TTC549 (cell line): ENCODE measurements at regions not wholly inside any gene's neighbourhood (a gene's known extent, or its start where the extent isn't known, plus 50 kb on each side); places are given as distances from the start of the nearest gene placed in this dataset.
"Not testable (repeated sequence)": the region's sequence is repeated elsewhere in the genome, so short reads cannot be mapped to it uniquely, and the experiment has no call there.

Experiments
- FAIRE-seq: peaks from 2 replicates; lab custom pipeline; 2012; peaks lifted over from hg19 to GRCh38; lab: Jason Lieb, UNC

DNA sequence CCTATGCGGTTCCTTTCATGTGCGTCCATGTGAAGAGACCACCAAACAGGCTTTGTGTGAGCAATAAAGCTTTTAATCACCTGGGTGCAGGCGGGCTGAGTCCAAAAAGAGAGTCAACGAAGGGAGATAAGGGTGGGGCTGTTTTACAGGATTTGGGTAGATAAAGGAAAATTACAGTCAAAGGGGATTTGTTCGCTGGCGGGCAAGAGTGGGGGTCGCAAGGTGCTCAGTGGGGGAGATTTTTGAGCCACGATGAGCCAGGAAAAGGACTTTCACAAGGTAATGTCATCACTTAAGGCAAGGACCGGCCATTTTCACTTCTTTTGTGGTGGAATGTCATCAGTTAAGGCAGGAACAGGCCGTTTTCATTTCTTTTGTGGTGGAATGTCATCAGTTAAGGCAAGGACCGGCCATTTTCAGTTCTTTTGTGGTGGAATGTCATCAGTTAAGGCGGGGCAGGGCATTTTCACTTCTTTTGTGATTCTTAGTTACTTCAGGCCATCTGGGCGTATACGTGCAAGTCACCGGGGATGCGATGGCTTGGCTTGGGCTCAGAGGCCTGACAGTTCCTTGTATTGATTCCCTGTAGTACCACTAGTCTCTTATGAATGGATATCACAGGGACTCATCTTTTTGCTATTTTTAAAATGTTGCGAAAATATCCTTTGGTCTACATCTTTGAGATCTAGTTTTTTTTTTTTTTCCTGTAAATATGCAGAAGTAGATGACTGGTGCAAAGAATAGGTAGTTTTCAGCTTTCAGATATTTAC, 371.2 kb upstream of the SEMA6A start:
- not testable (repeated sequence) for FAIRE-seq

- FAIRE-seq: no peak
Observed at GRCh38 chr5:116944183-116944582, 369.6 kb upstream of the SEMA6A start.

- FAIRE-seq: no peak
Observed at GRCh38 chr5:116942622-116943021, 368.0 kb upstream of the SEMA6A start.

- FAIRE-seq: no peak
Observed at GRCh38 chr5:116939641-116940040, 365.0 kb upstream of the SEMA6A start.

- no peak for FAIRE-seq
Observed at GRCh38 chr5:116938488-116938887, 363.9 kb upstream of the SEMA6A start.

- no peak for FAIRE-seq
Observed at GRCh38 chr5:116935561-116936162, 361.0 kb upstream of the SEMA6A start.

DNA sequence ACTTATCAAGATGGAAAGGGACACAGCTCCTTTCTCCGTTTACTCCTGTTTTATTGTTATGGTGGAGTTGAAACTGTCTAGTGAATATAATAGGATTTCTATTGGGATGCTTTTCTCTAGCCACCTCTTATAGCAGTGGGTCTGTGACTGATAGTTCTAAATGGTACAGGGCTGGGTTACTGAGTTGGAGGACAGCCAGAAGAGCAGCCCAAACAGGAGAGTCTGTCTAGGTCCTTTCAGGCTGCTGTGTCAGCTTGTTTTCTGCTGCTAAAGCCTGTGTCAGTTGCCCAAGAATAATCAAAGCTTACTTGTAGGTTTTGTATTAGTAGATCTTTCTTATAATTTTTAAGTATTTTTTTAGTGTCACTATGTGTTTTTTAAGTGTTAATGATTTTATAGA, 356.0 kb upstream of the SEMA6A start:
- FAIRE-seq: no peak

GRCh38 chr5:116923344-116923743, 348.7 kb upstream of the SEMA6A start:
- no peak for FAIRE-seq

GRCh38 chr5:116922532-116922931, 347.9 kb upstream of the SEMA6A start:
- no peak for FAIRE-seq

DNA sequence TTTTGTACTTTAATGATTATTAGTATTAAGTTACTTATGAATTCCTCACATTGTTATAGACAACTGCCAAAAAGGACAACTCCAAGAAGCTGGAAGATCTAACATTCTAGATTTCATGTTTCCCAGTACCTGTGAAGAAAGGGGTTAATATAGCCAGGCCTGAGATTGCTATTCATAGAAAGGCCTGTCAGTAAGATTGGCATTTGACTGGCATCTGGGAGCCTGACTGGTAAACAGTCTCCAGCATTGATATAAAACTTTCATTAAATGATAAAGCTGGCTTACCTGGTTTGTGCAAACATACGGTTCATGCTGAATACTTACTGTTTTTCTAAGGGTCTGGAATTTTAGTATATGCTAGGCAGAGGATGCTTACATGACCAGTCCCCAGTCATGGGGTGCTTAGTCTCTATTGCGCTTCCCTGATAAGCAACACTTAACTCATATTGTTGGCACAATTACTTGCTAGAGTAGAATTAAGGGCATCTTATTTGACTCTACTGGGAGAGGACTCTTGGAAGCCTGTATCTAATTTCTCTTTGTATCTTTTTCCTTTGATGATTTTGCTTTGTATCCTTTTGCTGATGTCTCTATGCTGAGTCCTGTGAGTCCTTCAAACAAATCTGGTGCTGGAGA, 340.4 kb upstream of the SEMA6A start:
- no peak for FAIRE-seq

GRCh38 chr5:116912221-116912620, 337.6 kb upstream of the SEMA6A start:
- FAIRE-seq: no peak

GRCh38 chr5:116911074-116911473, 336.5 kb upstream of the SEMA6A start:
- no peak for FAIRE-seq

DNA sequence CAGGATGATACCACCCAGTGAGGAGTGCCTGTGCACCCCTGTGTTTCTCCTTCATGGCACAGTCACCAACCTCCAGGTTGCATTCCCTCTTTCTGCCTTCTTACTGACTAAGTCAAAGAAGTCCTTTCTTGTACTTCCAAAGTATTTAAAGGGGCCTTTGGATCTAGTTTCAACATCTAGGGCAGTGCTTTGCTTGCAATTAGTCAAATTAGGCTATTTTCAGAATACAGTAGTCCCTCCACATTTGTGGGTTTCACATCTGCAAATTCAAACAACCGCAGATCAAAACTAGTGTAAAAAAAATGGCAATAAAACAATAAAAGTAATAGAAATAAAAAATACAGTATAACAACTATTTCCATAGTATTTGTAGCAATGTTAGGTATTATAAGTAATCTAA, 333.9 kb upstream of the SEMA6A start:
- FAIRE-seq: no peak

DNA sequence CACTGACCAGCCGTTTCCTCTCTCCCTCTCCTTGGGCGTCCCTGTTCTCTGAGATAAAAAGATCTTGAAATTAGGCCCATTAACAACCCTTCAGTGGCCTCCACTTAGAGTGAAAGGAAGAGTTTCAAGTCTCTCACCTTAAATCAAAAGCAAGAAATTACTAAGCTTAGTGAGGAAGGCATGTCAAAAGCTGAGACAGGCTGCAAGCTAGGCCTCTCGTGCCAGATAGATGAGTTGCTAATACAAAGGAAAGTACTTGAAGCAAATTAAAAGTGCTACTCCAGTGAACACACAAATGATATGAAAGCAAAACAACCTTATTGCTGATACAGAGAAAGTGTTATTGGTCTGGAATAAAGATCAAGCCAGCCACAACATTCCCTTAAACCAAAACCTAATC, 331.3 kb upstream of the SEMA6A start:
- FAIRE-seq: no peak

DNA sequence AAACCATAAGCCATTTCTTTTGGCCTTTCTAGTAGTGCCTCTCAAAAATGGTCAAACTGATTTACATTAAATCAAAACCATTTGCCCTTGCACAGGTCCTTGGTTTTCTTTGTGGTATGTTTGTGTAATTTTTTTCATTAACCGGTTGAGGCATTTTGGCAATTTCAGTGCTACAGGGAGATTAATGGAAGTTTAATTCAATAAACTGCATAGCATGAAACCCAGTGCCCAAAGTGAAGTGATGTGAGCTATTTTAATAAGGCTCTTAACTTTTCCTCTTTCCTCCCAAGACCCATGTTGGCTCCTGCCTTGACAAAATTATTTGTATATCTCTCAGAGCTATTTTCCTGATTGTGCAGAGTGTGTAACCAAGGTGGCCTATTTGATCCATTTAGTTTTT, 326.2 kb upstream of the SEMA6A start:
- no peak for FAIRE-seq

DNA sequence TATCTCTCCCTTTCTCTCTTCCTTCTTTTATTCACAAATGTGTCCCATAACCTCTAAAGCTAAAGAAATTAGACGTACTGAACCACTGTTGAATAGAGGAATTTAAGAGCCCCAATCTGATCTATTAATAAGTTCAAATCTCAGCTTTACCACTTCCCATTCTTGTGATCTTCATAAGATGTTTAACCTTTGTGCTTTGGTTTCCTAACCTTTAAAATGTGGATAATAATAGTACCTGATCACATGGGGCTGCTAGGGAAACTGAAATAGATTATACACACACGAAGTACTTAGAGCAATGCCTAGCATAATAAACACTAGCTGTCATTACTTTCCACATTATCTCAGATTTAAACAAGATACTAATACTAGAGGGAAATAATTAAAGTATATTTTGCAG, 324.3 kb upstream of the SEMA6A start:
- FAIRE-seq: no peak

DNA sequence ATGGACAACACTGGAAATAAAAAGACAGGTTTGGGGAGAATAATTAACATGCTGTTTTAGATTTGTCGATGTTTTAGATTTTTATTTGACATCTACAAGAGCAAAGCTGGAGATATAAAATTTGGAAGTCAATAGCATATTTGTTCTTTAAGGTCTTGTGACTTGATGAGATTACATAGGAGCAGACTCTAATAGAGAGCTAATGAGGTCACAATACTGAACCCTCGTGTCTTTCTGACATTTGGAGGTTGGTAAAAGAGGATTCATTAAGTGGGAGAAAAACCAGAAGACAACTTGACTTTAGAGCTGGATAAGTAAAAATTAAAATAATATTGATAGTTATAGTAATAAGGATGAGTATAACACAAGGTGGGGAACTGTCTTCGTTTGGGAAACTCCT, 322.7 kb upstream of the SEMA6A start:
- no peak for FAIRE-seq

DNA sequence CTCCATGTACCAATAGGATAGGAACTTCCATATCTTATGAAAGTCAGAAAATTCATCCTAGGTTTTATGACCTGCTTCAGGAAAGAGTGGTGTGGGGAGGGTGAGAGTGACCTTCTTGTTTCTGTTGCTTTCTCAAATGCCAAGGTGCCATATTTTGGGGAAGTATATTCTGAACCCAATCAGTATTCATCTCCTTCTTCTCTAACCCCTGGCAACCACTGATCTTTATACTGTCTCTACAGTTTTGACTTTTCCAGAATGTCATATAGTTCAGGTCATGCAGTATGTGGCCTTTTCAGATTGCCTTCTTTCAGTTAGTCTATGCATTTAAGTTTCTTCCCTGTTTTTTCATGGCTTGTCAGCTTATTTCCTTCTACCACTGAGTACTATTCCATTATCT, 321.4 kb upstream of the SEMA6A start:
- no peak for FAIRE-seq

DNA sequence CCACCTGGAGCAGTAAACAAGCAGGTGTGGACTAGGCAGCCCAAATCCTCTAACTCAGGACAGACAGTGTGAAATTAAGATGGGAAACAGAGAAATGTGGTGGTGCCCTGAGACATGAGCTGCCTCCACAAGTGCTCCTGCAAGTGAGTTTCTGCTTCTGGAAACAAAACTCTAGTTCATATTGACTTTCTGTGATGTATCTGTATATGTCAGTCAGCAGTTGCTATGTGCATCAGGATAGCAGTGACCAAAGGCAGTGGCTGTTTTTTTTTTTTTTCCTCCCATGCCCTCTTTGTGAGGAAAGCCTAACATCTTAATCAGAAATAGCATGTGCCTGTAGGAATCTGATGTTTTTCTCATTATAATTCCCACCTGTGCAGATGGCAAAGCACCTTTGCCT, 318.4 kb upstream of the SEMA6A start:
- no peak for FAIRE-seq

- FAIRE-seq: no peak
Observed at GRCh38 chr5:116887104-116887503, 312.5 kb upstream of the SEMA6A start.

DNA sequence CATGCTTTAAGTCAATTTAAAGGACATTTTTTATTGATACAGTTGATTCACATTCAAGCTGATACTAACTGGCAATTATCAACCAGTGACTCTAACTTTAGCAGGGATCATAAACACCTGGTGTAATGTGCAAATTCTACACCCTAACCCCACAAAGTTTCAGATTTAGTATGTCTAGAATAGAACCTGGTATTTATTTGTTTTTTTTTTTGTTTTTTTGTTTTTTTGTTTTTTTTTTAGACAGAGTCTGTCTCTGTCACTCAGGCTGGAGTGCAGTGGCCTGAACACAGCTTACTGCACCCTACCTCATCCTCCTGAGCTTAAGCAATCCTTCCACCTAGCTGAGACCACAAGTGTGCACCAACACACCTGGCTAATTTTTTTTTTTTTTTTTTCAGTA, 311.2 kb upstream of the SEMA6A start:
- FAIRE-seq: no peak

DNA sequence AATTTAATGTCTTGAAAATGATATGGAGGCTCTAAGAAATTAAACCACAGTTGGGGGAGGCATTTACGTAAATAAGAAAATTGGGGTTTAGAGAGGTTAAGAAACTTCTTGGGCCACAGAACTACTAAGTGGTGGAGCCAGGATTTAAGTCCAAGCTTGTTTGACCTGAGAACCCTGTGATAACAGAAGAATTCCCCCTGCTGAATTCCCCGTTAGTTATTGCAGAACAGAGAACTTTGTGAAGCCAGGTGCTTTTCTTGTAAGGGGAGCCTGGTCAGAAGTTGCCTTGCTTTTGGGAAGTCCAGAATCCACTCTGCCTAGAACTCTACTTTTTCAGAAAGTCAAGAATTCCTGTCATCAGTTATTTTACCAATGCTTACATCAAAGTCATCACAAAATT, 309.3 kb upstream of the SEMA6A start:
- FAIRE-seq: no peak

GRCh38 chr5:116881921-116882531, 307.4 kb upstream of the SEMA6A start:
- FAIRE-seq: no peak
